IMR-90 (cell line): ENCODE measurements at regions not wholly inside any gene's neighbourhood (a gene's known extent, or its start where the extent isn't known, plus 50 kb on each side); places are given as distances from the start of the nearest gene placed in this dataset.
A peak's percentile ranks its signal among the peaks of the same experiment; 100 is the strongest.

Experiments used
- ATAC-seq: fragments of 200-7000 bp; cut with Tn5 transposase; 2 replicates; pipeline ENCODE4 v1.9.1; 2020; ENCODE audit warnings: low read depth, mild to moderate bottlenecking, moderate library complexity
- BruUV-seq: library from RNA; stranded (reverse); fragments of 400-500 nt; replicated peaks from 2 replicates; lab custom pipeline; 2021; lab: Mats Ljungman, UMichigan
- CTCF ChIA-PET: fragments of 300-600 bp; formaldehyde crosslinking; extraction: SDS; loops from one replicate; lab custom pipeline; 2021; ENCODE audit warnings: antibody characterized with exemption; lab: Yijun Ruan, JAX
- POLR2A ChIA-PET: fragments of 300-600 bp; sonication (Branson Sonifier 250); formaldehyde crosslinking; loops from one replicate; lab custom pipeline; 2022; ENCODE audit warnings: antibody characterized with exemption; ENCODE audit not compliant: unreplicated experiment; lab: Charles Lee
- DNase-seq: peaks from one replicate; pipeline ENCODE4 v3.0.0; 2013
- H2AFZ ChIP-seq: replicated peaks from 2 replicates; pipeline ENCODE3; 2013; ENCODE audit warnings: low read length, mild to moderate bottlenecking; ENCODE audit not compliant: poor library complexity
- H2AK5ac ChIP-seq: 2 replicates; pipeline ENCODE4 v1.6.1; 2013; ENCODE audit warnings: low read depth, low read length, inconsistent platforms
- H2AK9ac ChIP-seq: replicated peaks from 2 replicates; pipeline ENCODE3; 2013; ENCODE audit warnings: mild to moderate bottlenecking, low read depth, low read length, moderate library complexity; ENCODE audit not compliant: poor library complexity
- H2BK120ac ChIP-seq: 2 replicates; pipeline ENCODE4 v1.6.1; 2013; ENCODE audit warnings: low read depth, low read length, inconsistent platforms
- H2BK15ac ChIP-seq: 3 replicates; pipeline ENCODE4 v1.6.1; 2013; ENCODE audit warnings: low read depth, low read length, inconsistent platforms
- H2BK20ac ChIP-seq: 2 replicates; pipeline ENCODE4 v1.6.1; 2013; ENCODE audit warnings: low read depth, mild to moderate bottlenecking, inconsistent platforms, low read length, moderate library complexity
- H2BK5ac ChIP-seq: 2 replicates; pipeline ENCODE4 v1.6.1; 2013; ENCODE audit warnings: mild to moderate bottlenecking, low read depth, low read length, inconsistent platforms; ENCODE audit not compliant: poor library complexity, severe bottlenecking
- H3K14ac ChIP-seq: replicated peaks from 2 replicates; pipeline ENCODE4 v1.6.1; 2013; ENCODE audit warnings: low read depth, low read length, inconsistent platforms
- H3K18ac ChIP-seq: 2 replicates; pipeline ENCODE4 v1.6.1; 2013; ENCODE audit warnings: low read depth, low read length, control low read depth
- H3K23ac ChIP-seq: 2 replicates; pipeline ENCODE4 v1.6.1; 2013; ENCODE audit warnings: low read depth, low read length, inconsistent platforms
- H3K27ac ChIP-seq: 2 replicates; pipeline ENCODE4 v1.5.1; 2013; ENCODE audit warnings: mild to moderate bottlenecking, control low read depth, low read length; ENCODE audit not compliant: insufficient read depth
- H3K27me3 ChIP-seq: 2 replicates; pipeline ENCODE4 v1.6.1; 2013; ENCODE audit warnings: low read length; ENCODE audit not compliant: control insufficient read depth, insufficient read depth
- H3K36me3 ChIP-seq: 2 replicates; pipeline ENCODE4 v1.6.1; 2013; ENCODE audit warnings: low read length, mixed read lengths; ENCODE audit not compliant: control insufficient read depth, insufficient read depth
- H3K4ac ChIP-seq: 2 replicates; pipeline ENCODE4 v1.6.1; 2013; ENCODE audit warnings: low read depth, low read length, inconsistent platforms
- H3K4me1 ChIP-seq: 2 replicates; pipeline ENCODE4 v1.6.1; 2013; ENCODE audit warnings: low read length, mixed read lengths; ENCODE audit not compliant: control insufficient read depth, insufficient read depth
- H3K4me2 ChIP-seq: 2 replicates; pipeline ENCODE4 v1.6.1; 2013; ENCODE audit warnings: low read depth, mild to moderate bottlenecking, control low read depth, low read length, moderate library complexity
- H3K4me3 ChIP-seq: 2 replicates; pipeline ENCODE4 v1.5.1; 2013; ENCODE audit warnings: low read depth, mild to moderate bottlenecking, control low read depth, low read length, moderate library complexity; ENCODE audit not compliant: insufficient read depth
- H3K56ac ChIP-seq: 2 replicates; pipeline ENCODE4 v1.6.1; 2013; ENCODE audit warnings: low read length, inconsistent platforms; ENCODE audit not compliant: insufficient read depth; ENCODE audit errors: extremely low read depth
- H3K79me1 ChIP-seq, 2 experiments: 2 replicates each; pipeline ENCODE4 v1.6.1; 2013; ENCODE audit warnings: low read length in 2 of 2, inconsistent platforms in 1 of 2, low read depth in 1 of 2
- H3K9ac ChIP-seq: 2 replicates; pipeline ENCODE4 v1.6.1; 2013; ENCODE audit warnings: low read depth, low read length, control low read depth
- H3K9me1 ChIP-seq: 2 replicates; pipeline ENCODE4 v1.6.1; 2013; ENCODE audit warnings: low read length, inconsistent platforms; ENCODE audit not compliant: insufficient read depth
- H3K9me3 ChIP-seq: 2 replicates; pipeline ENCODE4 v1.6.1; 2013; ENCODE audit warnings: low read length; ENCODE audit not compliant: control insufficient read depth, insufficient read depth
- H4K20me1 ChIP-seq: 2 replicates; pipeline ENCODE4 v1.6.1; 2013; ENCODE audit warnings: low read length, inconsistent platforms; ENCODE audit not compliant: insufficient read depth
- H4K5ac ChIP-seq: 2 replicates; pipeline ENCODE4 v1.6.1; 2013; ENCODE audit warnings: mild to moderate bottlenecking, low read depth, low read length, control low read depth
- H4K8ac ChIP-seq, 2 experiments: 2 replicates each; pipeline ENCODE4 v1.6.1; 2013; ENCODE audit warnings: low read depth in 2 of 2, low read length in 2 of 2, control low read depth in 1 of 2, inconsistent platforms in 1 of 2
- H4K91ac ChIP-seq: 2 replicates; pipeline ENCODE4 v1.6.1; 2013; ENCODE audit warnings: low read depth, low read length, inconsistent platforms; ENCODE audit not compliant: insufficient read depth
- BHLHE40 ChIP-seq: fragments of 150-350 bp; IDR thresholded peaks from 2 replicates; pipeline ENCODE4 v1.6.1; 2016; ENCODE audit warnings: mild to moderate bottlenecking, low read depth, low read length
- CEBPB ChIP-seq: IDR thresholded peaks from 2 replicates; pipeline ENCODE4 v1.6.1; 2012; ENCODE audit warnings: low read depth, low read length, improper control_type of control experiment
- CHD1 ChIP-seq: IDR thresholded peaks from 2 replicates; pipeline ENCODE4 v1.6.1; 2012; ENCODE audit warnings: low read depth, low read length, improper control_type of control experiment
- CTCF ChIP-seq: conservative IDR thresholded peaks from 2 replicates; pipeline ENCODE4 v1.5.1; 2012; ENCODE audit warnings: mild to moderate bottlenecking, low read depth, low read length, improper control_type of control experiment
- ELK1 ChIP-seq: fragments of 150-350 bp; IDR thresholded peaks from 2 replicates; pipeline ENCODE4 v1.6.1; 2016; ENCODE audit warnings: low read depth, mild to moderate bottlenecking, low read length, moderate library complexity, borderline replicate concordance
- FOS ChIP-seq: fragments of 150-350 bp; IDR thresholded peaks from 2 replicates; pipeline ENCODE4 v1.6.1; 2016; ENCODE audit warnings: low read depth, low read length
- MAFK ChIP-seq: IDR thresholded peaks from 2 replicates; pipeline ENCODE4 v1.6.1; 2012; ENCODE audit warnings: low read depth, low read length, improper control_type of control experiment
- MAZ ChIP-seq: IDR thresholded peaks from 2 replicates; pipeline ENCODE4 v1.6.1; 2012; ENCODE audit warnings: low read depth, mild to moderate bottlenecking, low read length, improper control_type of control experiment, moderate library complexity, borderline replicate concordance
- MXI1 ChIP-seq: IDR thresholded peaks from 2 replicates; pipeline ENCODE4 v1.6.1; 2012; ENCODE audit warnings: low read depth, mild to moderate bottlenecking, low read length, moderate library complexity, borderline replicate concordance
- NFE2L2 ChIP-seq: fragments of 150-350 bp; IDR thresholded peaks from 2 replicates; pipeline ENCODE4 v1.6.1; 2016; ENCODE audit warnings: low read depth, mild to moderate bottlenecking, low read length
- POLR2A ChIP-seq: IDR thresholded peaks from 2 replicates; pipeline ENCODE4 v1.6.1; 2012; ENCODE audit warnings: mild to moderate bottlenecking, low read depth, low read length
- RAD21 ChIP-seq: IDR thresholded peaks from 2 replicates; pipeline ENCODE4 v1.6.1; 2012; ENCODE audit warnings: low read length, improper control_type of control experiment
- RCOR1 ChIP-seq: IDR thresholded peaks from 2 replicates; pipeline ENCODE4 v1.6.1; 2012; ENCODE audit warnings: mild to moderate bottlenecking, low read length, improper control_type of control experiment; ENCODE audit not compliant: insufficient replicate concordance
- RFX5 ChIP-seq: IDR thresholded peaks from 2 replicates; pipeline ENCODE4 v1.8.0; 2012; ENCODE audit warnings: low read depth, mild to moderate bottlenecking, low read length, moderate library complexity
- SMC3 ChIP-seq: fragments of 150-350 bp; IDR thresholded peaks from 2 replicates; pipeline ENCODE4 v1.6.1; 2016; ENCODE audit warnings: low read depth, mild to moderate bottlenecking, antibody characterized with exemption, low read length, moderate library complexity
- WGBS, 2 experiments: methylation state at CpG; one replicate each; pipeline versions ENCODE4 v1.1.5 to v1.1.7; 2013; ENCODE audit warnings: missing lambda C conversion rate in 2 of 2; ENCODE audit not compliant: insufficient read length in 1 of 2; ENCODE audit errors: extremely low coverage in 2 of 2; 5-methylcytosine and 5-hydroxymethylcytosine counted together
- dilution Hi-C: fragments of 300-500 bp; cut with HindIII; formaldehyde crosslinking; loops from one replicate; pipeline ENCODE4 v1.14.3; 2018; ENCODE audit warnings: low sequenced_read_pairs; ENCODE audit not compliant: unreplicated experiment
- in situ Hi-C: fragments of 300-500 bp; cut with MboI; formaldehyde crosslinking; loops from 3 replicates; pipeline ENCODE4 v1.14.3; 2019; ENCODE audit warnings: low sequenced_read_pairs, inconsistent platforms, mixed read lengths
- intact Hi-C: fragments of 100-400 bp; cut with micrococcal nuclease; formaldehyde crosslinking; loops from 2 replicates; pipeline ENCODE4 v1.10.0; 2022
- TF ChIP-seq, protein P1 (sequence below): fragments of 150-350 bp; IDR thresholded peaks from 2 replicates; pipeline ENCODE4 v1.6.1; 2017; ENCODE audit warnings: mild to moderate bottlenecking, antibody characterized with exemption, low read length, low read depth

- Histone ChIP-seq H3K9ac (no peak overlapping the region), H4K91ac (peak overlapping the region; percentile 52; the same call in 1 of the 2 replicates), H3K4me3 (no peak overlapping the region), H3K27me3 (no peaks in the 10 kb centered on the region), H3K14ac (no peak overlapping the region), H3K36me3 (no peaks in the 10 kb centered on the region), H3K4me2 (no peak overlapping the region), H2AFZ (peak overlapping the region; percentile 33), H3K4ac (peak overlapping the region; percentile 58; the same call in 1 of the 2 replicates), H3K4me1 (peaks cover 20% of the 10 kb centered on the region), H2AK5ac (peak overlapping the region; percentile 65), H2AK9ac (no peak overlapping the region), H3K9me1 (peaks cover 17% of the 10 kb centered on the region), H4K5ac (no peak overlapping the region), H3K79me1 (no peaks in the 10 kb centered on the region), H3K18ac (no peak overlapping the region), H4K20me1 (no peaks in the 10 kb centered on the region), H2BK15ac (peak overlapping the region; percentile 69; the same call in 1 of the 3 replicates), H3K23ac (no peak overlapping the region), H3K9me3 (no peaks in the 10 kb centered on the region), H3K56ac (no peak overlapping the region), H4K8ac (no peak overlapping the region), H2BK20ac (peak overlapping the region; percentile 59; the same call in 1 of the 2 replicates), H2BK120ac (peak overlapping the region; percentile 25), H3K27ac (no peak overlapping the region), H2BK5ac (no peak overlapping the region)
- no peak for ATAC-seq
- 93% methylated on average over 3 of the region's 6 CpGs; no CpG with 5 or more reads in 1 of the 2 experiments for WGBS, 2 experiments
- POLR2A ChIA-PET, result no interaction called here
- BruUV-seq, result no TSS peak
- intact Hi-C loops, result no loop called here
- in situ Hi-C loops, result no loop called here
- DNase-seq, result no peak
- TF ChIP-seq MXI1 (no peak), ELK1 (no peak), RFX5 (no peak), MAFK (no peak), CTCF (no peak), SMC3 (no peak), RAD21 (no peak), BHLHE40 (no peak), POLR2A (no peak), CEBPB (no peak), RCOR1 (no peak), MAZ (no peak), FOS (no peak), NFE2L2 (no peak), CHD1 (no peak)
- TF ChIP-seq, protein P1, sequence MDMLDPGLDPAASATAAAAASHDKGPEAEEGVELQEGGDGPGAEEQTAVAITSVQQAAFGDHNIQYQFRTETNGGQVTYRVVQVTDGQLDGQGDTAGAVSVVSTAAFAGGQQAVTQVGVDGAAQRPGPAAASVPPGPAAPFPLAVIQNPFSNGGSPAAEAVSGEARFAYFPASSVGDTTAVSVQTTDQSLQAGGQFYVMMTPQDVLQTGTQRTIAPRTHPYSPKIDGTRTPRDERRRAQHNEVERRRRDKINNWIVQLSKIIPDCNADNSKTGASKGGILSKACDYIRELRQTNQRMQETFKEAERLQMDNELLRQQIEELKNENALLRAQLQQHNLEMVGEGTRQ, result no peak
- CTCF ChIA-PET, result no interaction called here
- dilution Hi-C loops, result no loop called here
Observed at GRCh38 chr10:110393866-110394265, 89.1 kb upstream of the SMNDC1 start.
